Esophagus squamous epithelium (tissue), 5 donors: ENCODE measurements at regions not wholly inside any gene's neighbourhood (a gene's known extent, or its start where the extent isn't known, plus 50 kb on each side); places are given as distances from the start of the nearest gene placed in this dataset.

Experiments
- DNase-seq: peaks from one replicate; lab custom pipeline; 2025; lab: John Stamatoyannopoulos, UW
- H3K27ac ChIP-seq, 4 donors: fragments of 200-600 bp; sonication (generic); one replicate each; pipeline ENCODE4 v1.5.1; 2016 to 2019; ENCODE audit warnings: mild to moderate bottlenecking in 1 of 4
- H3K27me3 ChIP-seq, 4 donors: fragments of 200-600 bp; sonication (generic); 1 replicate in 3 of 4; 2 replicates in 1 of 4; pipeline versions ENCODE4 v1.5.1 to v1.6.0; 2017 to 2021; ENCODE audit warnings: antibody characterized with exemption in 1 of 4
- H3K36me3 ChIP-seq, 3 donors: fragments of 200-600 bp; sonication (generic); one replicate each; pipeline ENCODE4 v1.5.1; 2016 to 2019
- H3K4me1 ChIP-seq, 3 donors: fragments of 200-600 bp; sonication (generic); one replicate each; pipeline ENCODE4 v1.5.1; 2017 to 2019
- H3K4me3 ChIP-seq, 4 donors: fragments of 200-600 bp; sonication (generic); 1 replicate in 3 of 4; 2 replicates in 1 of 4; pipeline ENCODE4 v1.5.1; 2016 to 2019; ENCODE audit warnings: mild to moderate bottlenecking in 2 of 4, moderate library complexity in 1 of 4
- H3K9me3 ChIP-seq, 3 donors: fragments of 200-600 bp; sonication (generic); one replicate each; pipeline ENCODE4 v1.5.1; 2016 to 2019
- POLR2A ChIP-seq, 4 donors: fragments of 450-650 bp; IDR thresholded peaks; one replicate each; pipeline ENCODE4 v1.6.1; 2017; ENCODE audit warnings: antibody characterized with exemption in 4 of 4, mild to moderate bottlenecking in 4 of 4, moderate library complexity in 3 of 4
- WGBS, 2 donors: methylation state at CpG; one replicate each; pipeline ENCODE4 v1.1.5; 2018; 5-methylcytosine and 5-hydroxymethylcytosine counted together
- intact Hi-C: fragments of 100-400 bp; cut with DNase I; formaldehyde crosslinking; loops from one replicate; pipeline ENCODE4 v1.15.0; 2022
- TF ChIP-seq, protein P1 (sequence below), 6 experiments: fragments of 450-650 bp in 4 of 6; fragments of 200-600 bp in 2 of 6; sonication (generic) in 2 of 6; IDR thresholded peaks; one replicate each; pipeline ENCODE4 v1.5.1; 2016 to 2019; ENCODE audit warnings: antibody characterized with exemption in 6 of 6, mild to moderate bottlenecking in 4 of 6, moderate library complexity in 4 of 6
- donor health status: DM: yes; HTN: yes; CAD: no.

GRCh38 chr4:31375936-31376335 is 655.8 kb downstream of the PCDH7 start:
- intact Hi-C loops: no loop called here

GRCh38 chr4:31379364-31379763 is 659.2 kb downstream of the PCDH7 start:
- Histone ChIP-seq H3K9me3 (no peaks in the 10 kb centered on the region), H3K27me3 (no peaks in the 10 kb centered on the region), H3K4me3 (no peak overlapping the region), H3K27ac (no peak overlapping the region), H3K36me3 (no peaks in the 10 kb centered on the region), H3K4me1 (no peaks in the 10 kb centered on the region)
- TF ChIP-seq, protein P1, sequence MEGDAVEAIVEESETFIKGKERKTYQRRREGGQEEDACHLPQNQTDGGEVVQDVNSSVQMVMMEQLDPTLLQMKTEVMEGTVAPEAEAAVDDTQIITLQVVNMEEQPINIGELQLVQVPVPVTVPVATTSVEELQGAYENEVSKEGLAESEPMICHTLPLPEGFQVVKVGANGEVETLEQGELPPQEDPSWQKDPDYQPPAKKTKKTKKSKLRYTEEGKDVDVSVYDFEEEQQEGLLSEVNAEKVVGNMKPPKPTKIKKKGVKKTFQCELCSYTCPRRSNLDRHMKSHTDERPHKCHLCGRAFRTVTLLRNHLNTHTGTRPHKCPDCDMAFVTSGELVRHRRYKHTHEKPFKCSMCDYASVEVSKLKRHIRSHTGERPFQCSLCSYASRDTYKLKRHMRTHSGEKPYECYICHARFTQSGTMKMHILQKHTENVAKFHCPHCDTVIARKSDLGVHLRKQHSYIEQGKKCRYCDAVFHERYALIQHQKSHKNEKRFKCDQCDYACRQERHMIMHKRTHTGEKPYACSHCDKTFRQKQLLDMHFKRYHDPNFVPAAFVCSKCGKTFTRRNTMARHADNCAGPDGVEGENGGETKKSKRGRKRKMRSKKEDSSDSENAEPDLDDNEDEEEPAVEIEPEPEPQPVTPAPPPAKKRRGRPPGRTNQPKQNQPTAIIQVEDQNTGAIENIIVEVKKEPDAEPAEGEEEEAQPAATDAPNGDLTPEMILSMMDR (IDR thresholded peaks at IDR 0.05): no peak
- no peak for TF ChIP-seq POLR2A (IDR thresholded peaks at IDR 0.05)
- no peak for DNase-seq
- 84 to 87% methylated on average over 2 of the region's 2 CpGs for WGBS, 2 donors
- intact Hi-C loops: no loop called here

More at GRCh38 chr4:31375936-31376335, 655.8 kb downstream of the PCDH7 start:
- DNase-seq: no peak
- Histone ChIP-seq H3K27ac (no peak overlapping the region), H3K27me3 (no peaks in the 10 kb centered on the region), H3K4me1 (no peaks in the 10 kb centered on the region), H3K9me3 (no peaks in the 10 kb centered on the region), H3K4me3 (no peak overlapping the region), H3K36me3 (no peaks in the 10 kb centered on the region)
- TF ChIP-seq, protein P1 (IDR thresholded peaks at IDR 0.05): no peak
- no peak for TF ChIP-seq POLR2A (IDR thresholded peaks at IDR 0.05)
- 56 to 65% methylated on average over 5 of the region's 5 CpGs for WGBS, 2 donors

DNA sequence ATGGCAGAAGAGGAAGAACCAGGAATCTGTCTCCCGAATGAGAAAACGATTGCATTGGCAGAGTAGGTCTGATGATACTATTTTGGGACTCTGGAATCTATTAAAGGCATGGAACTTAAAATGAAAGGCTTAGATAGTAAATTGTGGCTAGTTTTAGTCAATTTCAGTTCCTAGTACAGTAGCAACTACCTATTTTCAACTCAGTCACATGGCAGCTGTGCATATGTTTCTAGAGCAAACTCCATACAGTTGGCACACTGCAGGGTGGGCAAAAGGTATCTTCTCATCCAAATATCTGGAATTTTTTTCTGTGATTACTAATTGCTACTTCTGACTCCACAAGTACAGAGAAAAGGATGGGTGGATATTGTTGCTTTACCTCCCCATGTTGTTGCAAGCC is 663.6 kb downstream of the PCDH7 start:
- Histone ChIP-seq H3K36me3 (no peaks in the 10 kb centered on the region), H3K27ac (no peak overlapping the region), H3K9me3 (no peaks in the 10 kb centered on the region), H3K4me3 (no peak overlapping the region), H3K27me3 (no peaks in the 10 kb centered on the region), H3K4me1 (no peaks in the 10 kb centered on the region)
- no peak for DNase-seq
- intact Hi-C loops: no loop called here
- TF ChIP-seq, protein P1 (IDR thresholded peaks at IDR 0.05): no peak
- no peak for TF ChIP-seq POLR2A (IDR thresholded peaks at IDR 0.05)
- WGBS, 2 donors: 75 to 84% methylated on average over 2 of the region's 2 CpGs

DNA sequence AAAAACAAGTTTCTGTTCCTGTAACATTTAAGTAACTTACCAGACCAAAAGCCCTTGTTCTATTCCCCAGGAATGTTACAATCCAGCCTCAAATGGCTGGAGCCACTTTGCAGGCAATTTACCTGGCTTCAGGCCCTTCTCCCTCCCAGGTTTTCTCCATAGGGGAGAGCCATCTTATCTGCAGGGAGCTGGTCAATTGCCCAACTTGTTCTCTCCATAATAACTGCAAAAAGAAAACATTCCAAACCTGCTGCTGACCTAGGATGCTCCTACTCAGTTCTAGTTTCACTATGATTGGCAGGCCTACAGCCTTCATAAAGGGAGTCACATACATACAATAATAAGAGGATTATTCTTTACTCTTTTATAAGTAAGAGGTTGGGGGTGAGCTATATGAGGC is 670.7 kb downstream of the PCDH7 start:
- H3K27me3 ChIP-seq: peaks cover 0 to under 1% (median 0%) of the 10 kb centered on the region in 4 donors
- no peak overlapping the region for H3K27ac ChIP-seq
- no peaks in the 10 kb centered on the region for H3K4me1 ChIP-seq
- DNase-seq: no peak
- no peaks in the 10 kb centered on the region for H3K36me3 ChIP-seq
- TF ChIP-seq POLR2A (IDR thresholded peaks at IDR 0.05): no peak
- TF ChIP-seq, protein P1 (IDR thresholded peaks at IDR 0.05): no peak
- intact Hi-C loops: no loop called here
- no peak overlapping the region for H3K4me3 ChIP-seq
- H3K9me3 ChIP-seq: no peaks in the 10 kb centered on the region

DNA sequence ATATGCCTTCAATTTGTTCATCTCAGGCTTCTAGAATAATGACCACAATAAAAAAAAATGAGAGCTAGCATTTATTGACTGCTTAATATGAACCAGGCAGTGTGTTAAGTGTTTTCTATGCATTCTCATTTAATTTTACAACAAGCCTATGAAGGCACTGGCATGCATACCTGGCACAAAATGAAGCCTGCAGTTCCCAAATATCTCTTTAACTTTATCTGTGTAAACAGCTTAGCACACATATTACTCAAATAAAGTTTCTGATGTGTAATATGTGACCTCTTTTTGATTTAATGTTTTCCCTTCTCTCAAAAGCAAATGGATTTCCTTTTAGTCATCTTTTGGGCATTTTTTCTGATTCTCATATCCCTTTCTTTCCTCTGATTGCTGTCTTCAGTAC is 671.8 kb downstream of the PCDH7 start:
- TF ChIP-seq, protein P1 (IDR thresholded peaks at IDR 0.05): no peak
- Histone ChIP-seq H3K36me3 (no peaks in the 10 kb centered on the region), H3K27ac (no peak overlapping the region), H3K4me1 (no peaks in the 10 kb centered on the region), H3K4me3 (no peak overlapping the region), H3K27me3 (peaks cover 0 to 4% (median 0%) of the 10 kb centered on the region in 4 donors), H3K9me3 (no peaks in the 10 kb centered on the region)
- intact Hi-C loops: no loop called here
- no peak for DNase-seq
